SK-N-SH (cell line): ENCODE measurements at regions not wholly inside any gene's neighbourhood (a gene's known extent, or its start where the extent isn't known, plus 50 kb on each side); places are given as distances from the start of the nearest gene placed in this dataset.

ENCODE experiments used
- CTCF ChIA-PET: fragments of 300-600, 350-600 bp; formaldehyde crosslinking; extraction: SDS; loops from one replicate; lab custom pipeline; 2021; lab: Yijun Ruan, JAX
- POLR2A ChIA-PET: fragments of 350-600 bp; sonication (Branson Sonifier 250); formaldehyde crosslinking; extraction: SDS; loops from one replicate; lab custom pipeline; 2020; ENCODE audit warnings: antibody characterized with exemption, inconsistent platforms; lab: Yijun Ruan, JAX
- DNase-seq: peaks from one replicate; pipeline ENCODE4 v3.0.0; 2012
- H2AFZ ChIP-seq: fragments of 200-600 bp; sonication (generic); 2 replicates; pipeline ENCODE4 v1.8.1; 2016; ENCODE audit warnings: antibody characterized with exemption, mild to moderate bottlenecking, low read depth
- H3F3A ChIP-seq: fragments of 200-600 bp; sonication (generic); replicated peaks from 2 replicates; pipeline ENCODE3; 2016; ENCODE audit warnings: antibody characterized with exemption, mild to moderate bottlenecking; ENCODE audit not compliant: insufficient read depth
- H3K27ac ChIP-seq, 2 experiments: fragments of 200-500 bp in 1 of 2; fragments of 200-600 bp in 1 of 2; sonication (Bioruptor generic) in 1 of 2; sonication (generic), shearing (Covaris generic) in 1 of 2; 2 replicates each; pipeline versions ENCODE4 v1.5.1 to v1.6.1; 2014 to 2016; ENCODE audit warnings: low read depth in 2 of 2, inconsistent platforms in 1 of 2, low read length in 1 of 2, mild to moderate bottlenecking in 1 of 2, mixed read lengths in 1 of 2
- H3K27me3 ChIP-seq: fragments of 200-600 bp; sonication (generic), shearing (Covaris generic); 2 replicates; pipeline ENCODE4 v1.6.1; 2016; ENCODE audit warnings: mixed run types; ENCODE audit not compliant: insufficient read depth
- H3K36me3 ChIP-seq, 2 experiments: fragments of 200-500 bp in 1 of 2; fragments of 200-600 bp in 1 of 2; sonication (Bioruptor generic) in 1 of 2; sonication (generic) in 1 of 2; replicated peaks in 1 of 2; 2 replicates each; pipeline versions ENCODE3 to v1.5.1; 2014 to 2016; ENCODE audit warnings: low read length in 1 of 2, mild to moderate bottlenecking in 1 of 2; ENCODE audit not compliant: insufficient read depth in 2 of 2, control insufficient read depth in 1 of 2
- H3K4me1 ChIP-seq, 2 experiments: fragments of 200-500 bp in 1 of 2; fragments of 200-600 bp in 1 of 2; sonication (Bioruptor generic) in 1 of 2; sonication (generic), shearing (Covaris generic) in 1 of 2; 2 replicates each; pipeline versions ENCODE4 v1.5.1 to v1.6.1; 2014 to 2016; ENCODE audit warnings: low read depth in 1 of 2, low read length in 1 of 2, mixed run types in 1 of 2; ENCODE audit not compliant: insufficient read depth in 2 of 2, control insufficient read depth in 1 of 2
- H3K4me2 ChIP-seq: fragments of 200-600 bp; sonication (generic), shearing (Covaris generic); 2 replicates; pipeline ENCODE4 v1.6.1; 2017; ENCODE audit warnings: mixed run types
- H3K4me3 ChIP-seq, 2 experiments: fragments of 200-500 bp in 1 of 2; fragments of 200-600 bp in 1 of 2; sonication (Bioruptor generic) in 1 of 2; sonication (generic), shearing (Covaris generic) in 1 of 2; 2 replicates each; pipeline versions ENCODE4 v1.5.1 to v1.8.1; 2014 to 2016; ENCODE audit warnings: low read depth in 2 of 2, inconsistent platforms in 1 of 2, low read length in 1 of 2, mild to moderate bottlenecking in 1 of 2, mixed read lengths in 1 of 2, moderate library complexity in 1 of 2
- H3K79me2 ChIP-seq: fragments of 200-600 bp; sonication (generic); 2 replicates; pipeline ENCODE4 v1.8.1; 2017; ENCODE audit warnings: mild to moderate bottlenecking; ENCODE audit not compliant: insufficient read depth
- H3K9ac ChIP-seq: fragments of 200-600 bp; sonication (generic); 2 replicates; pipeline ENCODE4 v1.6.1; 2017; ENCODE audit warnings: mixed run types
- H3K9me2 ChIP-seq: fragments of 200-600 bp; sonication (generic); 2 replicates; pipeline ENCODE4 v1.6.1; 2017; ENCODE audit warnings: mixed run types
- H3K9me3 ChIP-seq: fragments of 200-600 bp; sonication (generic); 2 replicates; pipeline ENCODE4 v1.6.1; 2017; ENCODE audit warnings: mixed run types, mild to moderate bottlenecking, moderate library complexity
- H4K20me1 ChIP-seq: fragments of 200-600 bp; sonication (generic); 2 replicates; pipeline ENCODE4 v1.6.1; 2017; ENCODE audit warnings: mild to moderate bottlenecking, mixed run types; ENCODE audit not compliant: insufficient read depth
- CTCF ChIP-seq: fragments of 200-600 bp; sonication (generic); IDR thresholded peaks from 2 replicates; pipeline ENCODE4 v1.6.1; 2017; ENCODE audit warnings: antibody characterized with exemption, mild to moderate bottlenecking, moderate library complexity
- ELF1 ChIP-seq: IDR thresholded peaks from 2 replicates; pipeline ENCODE4 v1.4.0; 2012
- EP300 ChIP-seq, 2 experiments: IDR thresholded peaks; 2 replicates each; pipeline versions ENCODE4 v1.4.0 to v1.6.1; 2012; ENCODE audit warnings: borderline replicate concordance in 1 of 2, low read depth in 1 of 2, low read length in 1 of 2
- EZH2phosphoT487 ChIP-seq: fragments of 200-600 bp; sonication (generic); IDR thresholded peaks from 2 replicates; pipeline ENCODE4 v1.6.1; 2017; ENCODE audit warnings: low read depth, mixed run types, mild to moderate bottlenecking, antibody characterized with exemption, moderate library complexity, borderline replicate concordance
- FOSL2 ChIP-seq: IDR thresholded peaks from 2 replicates; pipeline ENCODE4 v1.4.0; 2012; ENCODE audit warnings: low read depth, mild to moderate bottlenecking, moderate library complexity, borderline replicate concordance
- FOXJ3 ChIP-seq: sonication (generic); formaldehyde crosslinking; IDR thresholded peaks from 2 replicates; pipeline ENCODE4 v1.5.1; 2020; ENCODE audit warnings: mild to moderate bottlenecking, missing genetic modification reagents
- GABPA ChIP-seq: IDR thresholded peaks from 2 replicates; pipeline ENCODE4 v1.4.0; 2012; ENCODE audit warnings: low read depth, mild to moderate bottlenecking
- IRF3 ChIP-seq: fragments of 150-350 bp; IDR thresholded peaks from 2 replicates; pipeline ENCODE4 v1.6.1; 2016; ENCODE audit warnings: mild to moderate bottlenecking, low read depth, low read length
- MAX ChIP-seq: IDR thresholded peaks from 2 replicates; pipeline ENCODE4 v1.4.0; 2012; ENCODE audit warnings: low read depth
- MEF2A ChIP-seq: IDR thresholded peaks from 2 replicates; pipeline ENCODE4 v1.4.0; 2012; ENCODE audit warnings: low read depth, borderline replicate concordance
- RAD21 ChIP-seq: IDR thresholded peaks from 2 replicates; pipeline ENCODE4 v1.6.1; 2012; ENCODE audit warnings: mild to moderate bottlenecking, low read length
- REST ChIP-seq: IDR thresholded peaks from 2 replicates; pipeline ENCODE4 v1.6.1; 2012; ENCODE audit warnings: mild to moderate bottlenecking, low read depth, low read length, moderate library complexity
- RFX5 ChIP-seq: IDR thresholded peaks from 2 replicates; pipeline ENCODE4 v1.6.1; 2012; ENCODE audit warnings: mild to moderate bottlenecking, improper control_type of control experiment, low read length
- RXRA ChIP-seq: IDR thresholded peaks from 2 replicates; pipeline ENCODE4 v1.4.0; 2012; ENCODE audit warnings: low read depth, mild to moderate bottlenecking, borderline replicate concordance
- SIN3A ChIP-seq: IDR thresholded peaks from 2 replicates; pipeline ENCODE4 v1.6.1; 2012; ENCODE audit warnings: low read depth, mild to moderate bottlenecking, low read length, moderate library complexity, borderline replicate concordance
- SMC3 ChIP-seq: IDR thresholded peaks from 2 replicates; pipeline ENCODE4 v1.6.1; 2012; ENCODE audit warnings: low read depth, low read length, improper control_type of control experiment
- TAF1 ChIP-seq: IDR thresholded peaks from 2 replicates; pipeline ENCODE4 v1.6.1; 2012; ENCODE audit warnings: low read depth, mild to moderate bottlenecking, low read length, moderate library complexity, borderline replicate concordance
- TEAD4 ChIP-seq: IDR thresholded peaks from 2 replicates; pipeline ENCODE4 v1.4.0; 2012; ENCODE audit warnings: mild to moderate bottlenecking, borderline replicate concordance; ENCODE audit not compliant: insufficient read depth
- ZBTB33 ChIP-seq: IDR thresholded peaks from 2 replicates; pipeline ENCODE4 v1.4.0; 2012; ENCODE audit warnings: low read depth, borderline replicate concordance
- WGBS: methylation state at CpG from one replicate; pipeline ENCODE4 v1.1.6; 2017; ENCODE audit warnings: low lambda C conversion rate; 5-methylcytosine and 5-hydroxymethylcytosine counted together

- ChIA-PET CTCF (no interaction called here), POLR2A (no interaction called here)
- Histone ChIP-seq H3K9me3 (no peaks in the 10 kb centered on the region), H3F3A (no peaks in the 10 kb centered on the region), H3K27me3 (no peaks in the 10 kb centered on the region), H3K9me2 (no peaks in the 10 kb centered on the region), H3K4me2 (no peak overlapping the region), H3K36me3 (no peaks in the 10 kb centered on the region), H3K4me1 (no peaks in the 10 kb centered on the region), H4K20me1 (no peaks in the 10 kb centered on the region), H3K27ac (no peak overlapping the region), H3K9ac (no peak overlapping the region), H3K79me2 (no peaks in the 10 kb centered on the region), H3K4me3 (no peak overlapping the region), H2AFZ (no peak overlapping the region)
- no peak for TF ChIP-seq MEF2A
- TF ChIP-seq RAD21: no peak
- TF ChIP-seq REST: no peak
- no peak for TF ChIP-seq RFX5
- TF ChIP-seq FOSL2: no peak
- no peak for TF ChIP-seq MAX
- TF ChIP-seq TAF1: no peak
- TF ChIP-seq SMC3: no peak
- no peak for TF ChIP-seq EZH2phosphoT487
- DNase-seq: no peak
Observed at GRCh38 chr1:106194206-106194605, 862.3 kb upstream of the PRMT6 start.

- ChIA-PET POLR2A (no interaction called here), CTCF (no interaction called here)
- no peaks in the 10 kb centered on the region; the same call in 1 of the 2 replicates for H3K9me3 ChIP-seq
- H3F3A ChIP-seq: no peaks in the 10 kb centered on the region
- no peak for DNase-seq
- H2AFZ ChIP-seq: no peak overlapping the region
- H3K4me1 ChIP-seq: no peaks in the 10 kb centered on the region
- H4K20me1 ChIP-seq: no peaks in the 10 kb centered on the region
- no peak overlapping the region for H3K4me3 ChIP-seq
- no peaks in the 10 kb centered on the region for H3K79me2 ChIP-seq
- no peaks in the 10 kb centered on the region for H3K9me2 ChIP-seq
- H3K4me2 ChIP-seq: no peak overlapping the region
- no peak overlapping the region for H3K27ac ChIP-seq
- no peaks in the 10 kb centered on the region for H3K36me3 ChIP-seq
- 39% methylated on average over 3 of the region's 3 CpGs for WGBS
- no peaks in the 10 kb centered on the region for H3K27me3 ChIP-seq
- no peak overlapping the region for H3K9ac ChIP-seq
- no peak for TF ChIP-seq FOXJ3 (CRISPR knock-in tag)
- TF ChIP-seq MAX: no peak
- TF ChIP-seq GABPA: no peak
- TF ChIP-seq RXRA: no peak
- TF ChIP-seq TAF1: no peak
- TF ChIP-seq IRF3: no peak
- no peak for TF ChIP-seq EZH2phosphoT487
- TF ChIP-seq SIN3A: no peak
- TF ChIP-seq TEAD4: no peak
- no peak for TF ChIP-seq RAD21
- no peak for TF ChIP-seq ZBTB33
- TF ChIP-seq CTCF: no peak
- TF ChIP-seq EP300 (IDR thresholded peaks at IDR 0.05; ENCODE audit: borderline replicate concordance in 1 of 2, low read depth in 1 of 2, low read length in 1 of 2): no peak
- no peak for TF ChIP-seq ELF1
Observed at GRCh38 chr1:106200711-106201110, 855.8 kb upstream of the PRMT6 start.
